ENCODE measurements at regions not wholly inside any gene's neighbourhood (a gene's known extent, or its start where the extent isn't known, plus 50 kb on each side); places are given as distances from the start of the nearest gene placed in this dataset.

DNA sequence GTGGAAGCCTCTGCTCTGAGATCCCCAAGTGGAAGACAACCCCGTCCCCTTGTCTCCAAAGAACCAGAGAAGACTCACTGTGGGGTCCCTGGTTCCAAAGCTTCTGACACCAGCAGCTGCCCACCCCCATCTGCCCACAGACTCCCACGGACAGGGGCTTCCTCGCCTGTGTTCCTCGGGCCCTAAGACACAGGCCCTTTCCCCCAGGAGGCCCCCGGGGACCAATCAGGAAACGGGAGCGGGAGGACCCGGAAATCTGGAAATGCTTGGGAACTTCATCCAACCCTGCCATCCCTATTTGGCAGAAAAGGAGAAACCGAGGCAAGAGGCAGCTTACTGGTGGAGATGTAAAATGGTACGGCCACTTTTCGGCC, 113.1 kb downstream of the NCOR2 start:
- Histone ChIP-seq H4K91ac (ENCODE audit: insufficient read depth, low read depth, low read length) (no peak overlapping the region), H3K9ac (ENCODE audit: low read depth, low read length) (no peak overlapping the region), H2BK20ac (ENCODE audit: low read depth, low read length) (0 out of 2 replicates have a peak overlapping the region, but pooled peaks have one; percentile 12), H3K4me2 (ENCODE audit: low read depth, low read length) (no peak overlapping the region), H3K27ac (ENCODE audit: insufficient read depth, low read length) (no peak overlapping the region), H3K36me3 (ENCODE audit: control insufficient read depth, insufficient read depth, low read length) (peaks cover 35% of the 10 kb centered on the region), H2BK120ac (ENCODE audit: low read depth, low read length) (0 out of 2 replicates have a peak overlapping the region, but pooled peaks have one; percentile 11), H2AK5ac (ENCODE audit: low read depth, low read length) (peak overlapping the region; percentile 66; the same call in 1 of the 2 replicates), H4K8ac (ENCODE audit: low read depth in 2 of 2, low read length in 2 of 2) (no peak overlapping the region), H4K5ac (ENCODE audit: low read depth, low read length) (no peak overlapping the region), H4K20me1 (ENCODE audit: insufficient read depth, low read length) (peaks cover 50% of the 10 kb centered on the region), H3K9me1 (ENCODE audit: insufficient read depth, low read length) (peaks cover 9% of the 10 kb centered on the region), H2AK9ac (replicated peaks; ENCODE audit: low read depth, low read length, poor library complexity) (peak overlapping the region; percentile 69), H3K4me1 (ENCODE audit: control insufficient read depth, insufficient read depth, low read length) (peaks cover 18% of the 10 kb centered on the region), H3K56ac (ENCODE audit: extremely low read depth, insufficient read depth, low read length) (no peak overlapping the region), H2BK5ac (ENCODE audit: low read depth, low read length, poor library complexity, severe bottlenecking) (no peak overlapping the region), H3K14ac (replicated peaks; ENCODE audit: low read depth, low read length) (0 out of 2 replicates have a peak overlapping the region, but pooled peaks have one; percentile 25), H2BK15ac (ENCODE audit: low read depth, low read length) (no peak overlapping the region), H3K27me3 (ENCODE audit: control insufficient read depth, insufficient read depth, low read length) (no peaks in the 10 kb centered on the region), H3K23ac (ENCODE audit: low read depth, low read length) (no peak overlapping the region), H3K18ac (ENCODE audit: low read depth, low read length) (no peak overlapping the region), H3K9me3 (ENCODE audit: control insufficient read depth, insufficient read depth, low read length) (no peaks in the 10 kb centered on the region), H3K4ac (ENCODE audit: low read depth, low read length) (peak overlapping the region; percentile 64), H3K79me1 (ENCODE audit: low read depth in 1 of 2, low read length in 2 of 2) (peaks cover 8 to 71% of the 10 kb centered on the region in 2 experiments), H3K4me3 (ENCODE audit: insufficient read depth, low read depth, low read length) (no peak overlapping the region), H2AFZ (replicated peaks; ENCODE audit: low read length, poor library complexity) (no peak overlapping the region)
- no peak for TF ChIP-seq FOS (IDR thresholded peaks at IDR 0.05; ENCODE audit: low read depth, low read length)
- TF ChIP-seq, protein P1, sequence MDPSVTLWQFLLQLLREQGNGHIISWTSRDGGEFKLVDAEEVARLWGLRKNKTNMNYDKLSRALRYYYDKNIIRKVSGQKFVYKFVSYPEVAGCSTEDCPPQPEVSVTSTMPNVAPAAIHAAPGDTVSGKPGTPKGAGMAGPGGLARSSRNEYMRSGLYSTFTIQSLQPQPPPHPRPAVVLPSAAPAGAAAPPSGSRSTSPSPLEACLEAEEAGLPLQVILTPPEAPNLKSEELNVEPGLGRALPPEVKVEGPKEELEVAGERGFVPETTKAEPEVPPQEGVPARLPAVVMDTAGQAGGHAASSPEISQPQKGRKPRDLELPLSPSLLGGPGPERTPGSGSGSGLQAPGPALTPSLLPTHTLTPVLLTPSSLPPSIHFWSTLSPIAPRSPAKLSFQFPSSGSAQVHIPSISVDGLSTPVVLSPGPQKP (IDR thresholded peaks at IDR 0.05; ENCODE audit: borderline replicate concordance, low read depth, low read length): no peak
- TF ChIP-seq, protein P2, sequence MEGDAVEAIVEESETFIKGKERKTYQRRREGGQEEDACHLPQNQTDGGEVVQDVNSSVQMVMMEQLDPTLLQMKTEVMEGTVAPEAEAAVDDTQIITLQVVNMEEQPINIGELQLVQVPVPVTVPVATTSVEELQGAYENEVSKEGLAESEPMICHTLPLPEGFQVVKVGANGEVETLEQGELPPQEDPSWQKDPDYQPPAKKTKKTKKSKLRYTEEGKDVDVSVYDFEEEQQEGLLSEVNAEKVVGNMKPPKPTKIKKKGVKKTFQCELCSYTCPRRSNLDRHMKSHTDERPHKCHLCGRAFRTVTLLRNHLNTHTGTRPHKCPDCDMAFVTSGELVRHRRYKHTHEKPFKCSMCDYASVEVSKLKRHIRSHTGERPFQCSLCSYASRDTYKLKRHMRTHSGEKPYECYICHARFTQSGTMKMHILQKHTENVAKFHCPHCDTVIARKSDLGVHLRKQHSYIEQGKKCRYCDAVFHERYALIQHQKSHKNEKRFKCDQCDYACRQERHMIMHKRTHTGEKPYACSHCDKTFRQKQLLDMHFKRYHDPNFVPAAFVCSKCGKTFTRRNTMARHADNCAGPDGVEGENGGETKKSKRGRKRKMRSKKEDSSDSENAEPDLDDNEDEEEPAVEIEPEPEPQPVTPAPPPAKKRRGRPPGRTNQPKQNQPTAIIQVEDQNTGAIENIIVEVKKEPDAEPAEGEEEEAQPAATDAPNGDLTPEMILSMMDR (conservative IDR thresholded peaks at IDR 0.05; ENCODE audit: low read depth, low read length): no peak
- no peak for TF ChIP-seq MAZ (IDR thresholded peaks at IDR 0.05; ENCODE audit: borderline replicate concordance, low read depth, low read length)
- TF ChIP-seq RAD21 (IDR thresholded peaks at IDR 0.05; ENCODE audit: low read length): no peak
- dilution Hi-C loops (cut with HindIII; ENCODE audit: low sequenced_read_pairs, unreplicated experiment) (no loop called here), intact Hi-C loops (cut with micrococcal nuclease) (no loop called here), in situ Hi-C loops (cut with MboI; ENCODE audit: low sequenced_read_pairs) (no loop called here)
- no TSS peak for BruUV-seq (replicated peaks)
- CTCF ChIA-PET: no interaction called here
- 80% methylated on average over 1 of the region's 11 CpGs; no CpG with 5 or more reads in 1 of the 2 experiments for WGBS, 2 experiments (ENCODE audit: extremely low coverage in 2 of 2, insufficient read length in 1 of 2)
- POLR2A ChIA-PET (ENCODE audit: unreplicated experiment): no interaction called here
- ATAC-seq (ENCODE audit: low read depth) (no peak), DNase-seq (no peak)

All from IMR-90 (cell line).